ENCODE measurements at regions not wholly inside any gene's neighbourhood (a gene's known extent, or its start where the extent isn't known, plus 50 kb on each side); places are given as distances from the start of the nearest gene placed in this dataset.

GRCh38 chr12:46884362-46884761 lies 58.6 kb upstream of the SLC38A4 start:
- intact Hi-C loops (cut with DNase I), result no loop called here
- ATAC-seq (no peak), DNase-seq (no peak)
- Histone ChIP-seq H3K27ac (no peak overlapping the region), H3K9me3 (no peaks in the 10 kb centered on the region), H3K4me1 (no peaks in the 10 kb centered on the region), H3K36me3 (replicated peaks in 1 of 2; ENCODE audit: insufficient read depth in 1 of 2, low read depth in 2 of 2) (no peaks in the 10 kb centered on the region), H3K27me3 (no peaks in the 10 kb centered on the region), H3K4me3 (no peak overlapping the region)
- TF ChIP-seq POLR2A (IDR thresholded peaks at IDR 0.05) (no peak), CTCF (IDR thresholded peaks at IDR 0.05) (no peak)

- Histone ChIP-seq H3K4me3 (no peak overlapping the region), H3K36me3 (replicated peaks in 1 of 2; ENCODE audit: insufficient read depth in 1 of 2, low read depth in 2 of 2) (no peaks in the 10 kb centered on the region), H3K9me3 (no peaks in the 10 kb centered on the region), H3K4me1 (no peaks in the 10 kb centered on the region), H3K27ac (no peak overlapping the region), H3K27me3 (no peaks in the 10 kb centered on the region)
- no peak for ATAC-seq
- WGBS, 2 donors, result 65 to 68% methylated on average over 2 of the region's 2 CpGs
- no peak for TF ChIP-seq CTCF (IDR thresholded peaks at IDR 0.05)
- no peak for TF ChIP-seq POLR2A (IDR thresholded peaks at IDR 0.05)
- no peak for DNase-seq
- intact Hi-C loops (cut with DNase I), result no loop called here
Observed at GRCh38 chr12:46886541-46887041, 60.8 kb upstream of the SLC38A4 start.

- Histone ChIP-seq H3K9me3 (no peaks in the 10 kb centered on the region), H3K27me3 (no peaks in the 10 kb centered on the region), H3K4me3 (no peak overlapping the region), H3K36me3 (replicated peaks in 1 of 2; ENCODE audit: insufficient read depth in 1 of 2, low read depth in 2 of 2) (no peaks in the 10 kb centered on the region), H3K4me1 (no peaks in the 10 kb centered on the region), H3K27ac (no peak overlapping the region)
- intact Hi-C loops (cut with DNase I), result no loop called here
- DNase-seq, result no peak
- ATAC-seq, result no peak
- TF ChIP-seq POLR2A (IDR thresholded peaks at IDR 0.05) (no peak), CTCF (IDR thresholded peaks at IDR 0.05) (no peak)
Observed at GRCh38 chr12:46887870-46888269, 62.1 kb upstream of the SLC38A4 start.

GRCh38 chr12:46888568-46888967 lies 62.8 kb upstream of the SLC38A4 start:
- Histone ChIP-seq H3K9me3 (no peaks in the 10 kb centered on the region), H3K27me3 (no peaks in the 10 kb centered on the region), H3K4me3 (no peak overlapping the region), H3K27ac (no peak overlapping the region), H3K36me3 (replicated peaks in 1 of 2; ENCODE audit: insufficient read depth in 1 of 2, low read depth in 2 of 2) (no peaks in the 10 kb centered on the region), H3K4me1 (no peaks in the 10 kb centered on the region)
- ATAC-seq (no peak), DNase-seq (no peak)
- WGBS, 2 donors, result 79 to 87% methylated on average over 3 of the region's 3 CpGs
- TF ChIP-seq CTCF (IDR thresholded peaks at IDR 0.05) (no peak), POLR2A (IDR thresholded peaks at IDR 0.05) (no peak)
- intact Hi-C loops (cut with DNase I), result no loop called here

GRCh38 chr12:46891306-46891705 lies 65.5 kb upstream of the SLC38A4 start:
- no peak for DNase-seq
- no peak overlapping the region for H3K27ac ChIP-seq
- intact Hi-C loops (cut with DNase I), result no loop called here

More at GRCh38 chr12:46891306-46891705, 65.5 kb upstream of the SLC38A4 start:
- 89% methylated on average over 1 of the region's 1 CpG for WGBS, 2 donors
- Histone ChIP-seq H3K36me3 (replicated peaks in 1 of 2; ENCODE audit: insufficient read depth in 1 of 2, low read depth in 2 of 2) (no peaks in the 10 kb centered on the region), H3K27me3 (no peaks in the 10 kb centered on the region), H3K4me1 (no peaks in the 10 kb centered on the region), H3K9me3 (no peaks in the 10 kb centered on the region), H3K4me3 (no peak overlapping the region)
- no peak for ATAC-seq
- TF ChIP-seq POLR2A (IDR thresholded peaks at IDR 0.05) (no peak), CTCF (IDR thresholded peaks at IDR 0.05) (no peak)
